Fibroblast of villous mesenchyme (primary cell): ENCODE measurements at regions not wholly inside any gene's neighbourhood (a gene's known extent, or its start where the extent isn't known, plus 50 kb on each side); places are given as distances from the start of the nearest gene placed in this dataset.

Experiments used
- DNase-seq: peaks from one replicate; pipeline ENCODE4 v3.0.0-alpha.2; 2010; ENCODE audit warnings: low read depth
- H3K4me3 ChIP-seq: 2 replicates; pipeline ENCODE4 v1.5.1; 2011; ENCODE audit warnings: low read depth, mild to moderate bottlenecking, low read length
- CTCF ChIP-seq: IDR thresholded peaks from 2 replicates; pipeline ENCODE4 v1.5.1; 2012; ENCODE audit warnings: low read depth, mild to moderate bottlenecking, low read length; ENCODE audit not compliant: insufficient read depth

GRCh38 chr3:165553371-165553770, 283.9 kb downstream of the BCHE start:
- H3K4me3 ChIP-seq = no peak overlapping the region
- TF ChIP-seq CTCF = no peak
- no peak for DNase-seq

- no peak overlapping the region for H3K4me3 ChIP-seq
- no peak for DNase-seq
- TF ChIP-seq CTCF = no peak
These were observed 287.6 kb downstream of the BCHE start for GRCh38 chr3:165549665-165550064.

- no peak overlapping the region for H3K4me3 ChIP-seq
- no peak for TF ChIP-seq CTCF
- DNase-seq = no peak
These were observed 288.2 kb downstream of the BCHE start for GRCh38 chr3:165549037-165549436.

GRCh38 chr3:165545059-165545458, 292.2 kb downstream of the BCHE start:
- H3K4me3 ChIP-seq = no peak overlapping the region
- no peak for TF ChIP-seq CTCF
- DNase-seq = no peak

- H3K4me3 ChIP-seq = no peak overlapping the region
- TF ChIP-seq CTCF = no peak
- no peak for DNase-seq
These were observed 292.8 kb downstream of the BCHE start for GRCh38 chr3:165544432-165544831.

GRCh38 chr3:165538166-165538565, 299.1 kb downstream of the BCHE start:
- no peak for TF ChIP-seq CTCF
- no peak overlapping the region for H3K4me3 ChIP-seq
- no peak for DNase-seq

- DNase-seq = no peak
- no peak for TF ChIP-seq CTCF
- H3K4me3 ChIP-seq = no peak overlapping the region
These were observed 304.4 kb downstream of the BCHE start for GRCh38 chr3:165532851-165533250.
